H1 (cell line): ENCODE measurements at regions not wholly inside any gene's neighbourhood (a gene's known extent, or its start where the extent isn't known, plus 50 kb on each side); places are given as distances from the start of the nearest gene placed in this dataset.

Source experiments
- CTCF ChIA-PET: fragments of 300-600 bp; sonication (Branson Sonifier 250); formaldehyde crosslinking; loops from one replicate; lab custom pipeline; 2021; ENCODE audit not compliant: partially characterized antibody; lab: Charles Lee
- POLR2A ChIA-PET: fragments of 300-600 bp; sonication (Branson Sonifier 250); formaldehyde crosslinking; loops from one replicate; lab custom pipeline; 2021; ENCODE audit warnings: inconsistent platforms; ENCODE audit not compliant: partially characterized antibody; lab: Charles Lee
- DNase-seq, 2 experiments: peaks; one replicate each; pipeline versions ENCODE4 v3.0.0 to v3.0.0-alpha.2; 2010 to 2022; ENCODE audit warnings: low spot score in 2 of 2, low read depth in 1 of 2, mixed read lengths in 1 of 2
- FAIRE-seq: peaks from 2 replicates; lab custom pipeline; 2011; peaks lifted over from hg19 to GRCh38; lab: Jason Lieb, UNC
- H2AFZ ChIP-seq: 2 replicates; pipeline ENCODE4 v1.8.1; 2012; ENCODE audit warnings: low read length, inconsistent platforms
- H2AK5ac ChIP-seq: 2 replicates; pipeline ENCODE4 v1.6.1; 2013; ENCODE audit warnings: low read depth, low read length
- H2BK120ac ChIP-seq: replicated peaks from 2 replicates; pipeline ENCODE3; 2013; ENCODE audit warnings: low read depth, low read length, inconsistent platforms
- H2BK12ac ChIP-seq: 2 replicates; pipeline ENCODE4 v1.6.1; 2013; ENCODE audit warnings: low read depth, low read length
- H2BK15ac ChIP-seq: 2 replicates; pipeline ENCODE4 v1.6.1; 2013; ENCODE audit warnings: low read length
- H2BK20ac ChIP-seq: 2 replicates; pipeline ENCODE4 v1.6.1; 2013; ENCODE audit warnings: low read length
- H2BK5ac ChIP-seq: 2 replicates; pipeline ENCODE4 v1.6.1; 2013; ENCODE audit warnings: low read depth, low read length
- H3K14ac ChIP-seq: 2 replicates; pipeline ENCODE4 v1.6.1; 2013; ENCODE audit warnings: inconsistent platforms; ENCODE audit not compliant: insufficient read length
- H3K18ac ChIP-seq: 2 replicates; pipeline ENCODE4 v1.6.1; 2013; ENCODE audit warnings: low read length; ENCODE audit errors: extremely low read depth
- H3K23ac ChIP-seq: 2 replicates; pipeline ENCODE4 v1.6.1; 2013; ENCODE audit warnings: inconsistent platforms; ENCODE audit not compliant: insufficient read length
- H3K23me2 ChIP-seq: 2 replicates; pipeline ENCODE4 v1.6.1; 2013; ENCODE audit warnings: low read depth, low read length
- H3K27ac ChIP-seq: 2 replicates; pipeline ENCODE4 v1.6.1; 2011; ENCODE audit warnings: low read depth, low read length, inconsistent platforms
- H3K27me3 ChIP-seq, 4 experiments: replicated peaks in 1 of 4; 1 replicate in 1 of 4; 2 replicates in 3 of 4; pipeline versions ENCODE4 v1.6.1 to v1.8.1; 2011 to 2013; ENCODE audit warnings: low read length in 3 of 4, mild to moderate bottlenecking in 3 of 4, inconsistent platforms in 2 of 4, mixed read lengths in 2 of 4, moderate library complexity in 1 of 4; ENCODE audit not compliant: control insufficient read depth in 3 of 4, insufficient read depth in 3 of 4; ENCODE audit errors: extremely low read depth in 1 of 4
- H3K36me3 ChIP-seq, 4 experiments: 2 replicates each; pipeline versions ENCODE4 v1.6.1 to v1.8.1; 2011 to 2013; ENCODE audit warnings: mild to moderate bottlenecking in 4 of 4, low read length in 3 of 4, moderate library complexity in 2 of 4, control low read depth in 1 of 4, inconsistent platforms in 1 of 4; ENCODE audit not compliant: insufficient read depth in 4 of 4, control insufficient read depth in 2 of 4
- H3K4ac ChIP-seq: replicated peaks from 2 replicates; pipeline ENCODE3; 2013; ENCODE audit warnings: low read length, low read depth, mixed read lengths, inconsistent platforms; ENCODE audit not compliant: insufficient read length
- H3K4me1 ChIP-seq, 4 experiments: replicated peaks in 1 of 4; 1 replicate in 1 of 4; 2 replicates in 3 of 4; pipeline versions ENCODE4 v1.6.1 to v1.8.1; 2011 to 2013; ENCODE audit warnings: low read length in 3 of 4, inconsistent platforms in 2 of 4, mixed read lengths in 1 of 4; ENCODE audit not compliant: insufficient read depth in 4 of 4, control insufficient read depth in 3 of 4
- H3K4me2 ChIP-seq, 2 experiments: 2 replicates each; pipeline versions ENCODE4 v1.6.1 to v1.8.1; 2011 to 2013; ENCODE audit warnings: low read depth in 2 of 2, low read length in 2 of 2, control low read depth in 1 of 2, inconsistent platforms in 1 of 2, mild to moderate bottlenecking in 1 of 2; ENCODE audit not compliant: insufficient read depth in 1 of 2
- H3K4me3 ChIP-seq, 4 experiments: fragments of 200-600, 300-600 bp in 1 of 4; sonication (generic), shearing (Covaris generic), sonication (Bioruptor Twin) in 1 of 4; 2 replicates each; pipeline versions ENCODE4 v1.5.1 to v1.8.1; 2011 to 2016; ENCODE audit warnings: low read length in 4 of 4, low read depth in 3 of 4, control low read depth in 2 of 4, inconsistent platforms in 2 of 4, mild to moderate bottlenecking in 2 of 4, mixed read lengths in 1 of 4, moderate library complexity in 1 of 4; ENCODE audit not compliant: insufficient read depth in 2 of 4; ENCODE audit errors: extremely low read depth in 1 of 4
- H3K56ac ChIP-seq: replicated peaks from 2 replicates; pipeline ENCODE3; 2013; ENCODE audit warnings: low read depth, mild to moderate bottlenecking, mixed read lengths, low read length, inconsistent platforms; ENCODE audit not compliant: insufficient read length
- H3K79me1 ChIP-seq: 2 replicates; pipeline ENCODE4 v1.6.1; 2013; ENCODE audit warnings: low read depth, low read length, control low read depth
- H3K79me2 ChIP-seq, 2 experiments: 2 replicates each; pipeline versions ENCODE4 v1.6.1 to v1.8.1; 2012 to 2013; ENCODE audit warnings: low read length in 2 of 2, mild to moderate bottlenecking in 2 of 2, inconsistent platforms in 1 of 2; ENCODE audit not compliant: insufficient read depth in 2 of 2, control insufficient read depth in 1 of 2
- H3K9ac ChIP-seq, 4 experiments: replicated peaks in 1 of 4; 1 replicate in 1 of 4; 2 replicates in 3 of 4; pipeline versions ENCODE4 v1.6.1 to v1.8.1; 2011 to 2013; ENCODE audit warnings: low read depth in 3 of 4, low read length in 3 of 4, control low read depth in 2 of 4, mild to moderate bottlenecking in 2 of 4, moderate library complexity in 2 of 4, inconsistent platforms in 1 of 4; ENCODE audit errors: extremely low read depth in 1 of 4
- H3K9me3 ChIP-seq, 2 experiments: 2 replicates each; pipeline versions ENCODE4 v1.6.1 to v1.8.1; 2012 to 2013; ENCODE audit warnings: mild to moderate bottlenecking in 2 of 2, moderate library complexity in 2 of 2, control low read depth in 1 of 2, inconsistent platforms in 1 of 2, low read depth in 1 of 2, low read length in 1 of 2, mixed read lengths in 1 of 2; ENCODE audit not compliant: insufficient read depth in 2 of 2
- H4K20me1 ChIP-seq, 2 experiments: replicated peaks in 1 of 2; 2 replicates each; pipeline versions ENCODE3 to v1.8.1; 2011 to 2013; ENCODE audit warnings: inconsistent platforms in 2 of 2, low read length in 2 of 2, mild to moderate bottlenecking in 1 of 2; ENCODE audit not compliant: insufficient read depth in 2 of 2, control insufficient read depth in 1 of 2
- H4K5ac ChIP-seq: 2 replicates; pipeline ENCODE4 v1.6.1; 2013; ENCODE audit warnings: low read length, low read depth, mixed read lengths, inconsistent platforms; ENCODE audit not compliant: insufficient read length
- H4K8ac ChIP-seq: 2 replicates; pipeline ENCODE4 v1.8.0; 2013; ENCODE audit warnings: mild to moderate bottlenecking, moderate library complexity, low read length, inconsistent platforms; ENCODE audit not compliant: insufficient read depth; ENCODE audit errors: extremely low read depth
- H4K91ac ChIP-seq: replicated peaks from 2 replicates; pipeline ENCODE3; 2013; ENCODE audit warnings: low read length, mixed read lengths, inconsistent platforms; ENCODE audit not compliant: insufficient read length
- BRCA1 ChIP-seq: IDR thresholded peaks from 2 replicates; pipeline ENCODE4 v1.6.1; 2012; ENCODE audit warnings: low read depth, low read length, improper control_type of control experiment
- CREB1 ChIP-seq: IDR thresholded peaks from 2 replicates; pipeline ENCODE4 v1.6.1; 2012; ENCODE audit warnings: inconsistent platforms
- EP300 ChIP-seq, 2 experiments: IDR thresholded peaks; 1 replicate in 1 of 2; 2 replicates in 1 of 2; pipeline ENCODE4 v1.6.1; 2011 to 2012; ENCODE audit warnings: low read depth in 2 of 2, low read length in 2 of 2, mild to moderate bottlenecking in 2 of 2, borderline replicate concordance in 1 of 2, inconsistent platforms in 1 of 2, moderate library complexity in 1 of 2
- FOSL1 ChIP-seq: IDR thresholded peaks from 2 replicates; pipeline ENCODE4 v1.6.1; 2011; ENCODE audit warnings: mild to moderate bottlenecking, low read depth, low read length, moderate library complexity; ENCODE audit not compliant: insufficient read depth
- JUN ChIP-seq: IDR thresholded peaks from 2 replicates; pipeline ENCODE4 v1.6.1; 2011; ENCODE audit warnings: low read depth, mild to moderate bottlenecking, improper control_type of control experiment, low read length
- JUND ChIP-seq: IDR thresholded peaks from 2 replicates; pipeline ENCODE4 v1.6.1; 2011; ENCODE audit warnings: mild to moderate bottlenecking, improper control_type of control experiment, low read length
- NRF1 ChIP-seq: IDR thresholded peaks from 2 replicates; pipeline ENCODE4 v1.6.1; 2011; ENCODE audit warnings: mild to moderate bottlenecking, low read depth, low read length, improper control_type of control experiment
- RAD21 ChIP-seq, 2 experiments: IDR thresholded peaks in 1 of 2; conservative IDR thresholded peaks in 1 of 2; 2 replicates each; pipeline ENCODE4 v1.6.1; 2011; ENCODE audit warnings: low read depth in 2 of 2, low read length in 2 of 2, improper control_type of control experiment in 1 of 2, inconsistent platforms in 1 of 2, mild to moderate bottlenecking in 1 of 2, moderate library complexity in 1 of 2
- SIN3A ChIP-seq, 2 experiments: IDR thresholded peaks in 1 of 2; conservative IDR thresholded peaks in 1 of 2; 2 replicates each; pipeline ENCODE4 v1.6.1; 2011 to 2012; ENCODE audit warnings: low read length in 2 of 2, improper control_type of control experiment in 1 of 2, low read depth in 1 of 2, mild to moderate bottlenecking in 1 of 2
- SIRT6 ChIP-seq: IDR thresholded peaks from one replicate; pipeline ENCODE4 v1.7.1; 2012; ENCODE audit warnings: low read length, inconsistent platforms
- SP1 ChIP-seq: IDR thresholded peaks from 2 replicates; pipeline ENCODE4 v1.6.1; 2011; ENCODE audit warnings: low read depth, low read length
- SP2 ChIP-seq: IDR thresholded peaks from 2 replicates; pipeline ENCODE4 v1.6.1; 2012; ENCODE audit warnings: mild to moderate bottlenecking, low read length, inconsistent platforms
- TAF1 ChIP-seq: IDR thresholded peaks from 2 replicates; pipeline ENCODE4 v1.6.1; 2011; ENCODE audit warnings: mild to moderate bottlenecking, low read depth, low read length
- TCF12 ChIP-seq: IDR thresholded peaks from 2 replicates; pipeline ENCODE4 v1.6.1; 2011; ENCODE audit warnings: low read depth, mild to moderate bottlenecking, low read length
- YY1 ChIP-seq: IDR thresholded peaks from 2 replicates; pipeline ENCODE4 v1.6.1; 2011; ENCODE audit warnings: low read depth, mild to moderate bottlenecking, low read length
- TF ChIP-seq, protein P1 (sequence below): IDR thresholded peaks from 2 replicates; pipeline ENCODE4 v1.6.1; 2012; ENCODE audit warnings: low read length, inconsistent platforms

- ChIA-PET CTCF (no interaction called here), POLR2A (no interaction called here)
- no peak overlapping the region for H3K56ac ChIP-seq
- DNase-seq, result no peak
- H4K20me1 ChIP-seq, result no peaks in the 10 kb centered on the region
- no peak overlapping the region for H3K9ac ChIP-seq
- no peak overlapping the region for H3K4me2 ChIP-seq
- no peak overlapping the region for H2AK5ac ChIP-seq
- no peaks in the 10 kb centered on the region; a peak in 1 of 8 replicates for H3K36me3 ChIP-seq
- H4K5ac ChIP-seq, result no peak overlapping the region
- H2BK120ac ChIP-seq, result no peak overlapping the region
- H3K27me3 ChIP-seq, result no peaks in the 10 kb centered on the region
- peaks cover 30 to 36% of the 10 kb centered on the region in 2 experiments for H3K9me3 ChIP-seq
- H3K4me1 ChIP-seq, result no peaks in the 10 kb centered on the region
- H3K14ac ChIP-seq, result no peak overlapping the region
- H4K8ac ChIP-seq, result no peak overlapping the region
- H3K79me2 ChIP-seq, result no peaks in the 10 kb centered on the region
- no peak overlapping the region for H3K4ac ChIP-seq
- H2BK12ac ChIP-seq, result no peak overlapping the region
- H2AFZ ChIP-seq, result no peak overlapping the region
- H3K18ac ChIP-seq, result no peak overlapping the region
- no peak overlapping the region for H4K91ac ChIP-seq
- H3K4me3 ChIP-seq, result no peak overlapping the region
- no peak for FAIRE-seq
- H2BK15ac ChIP-seq, result no peak overlapping the region
- no peak overlapping the region for H2BK20ac ChIP-seq
- H3K23ac ChIP-seq, result no peak overlapping the region
- H3K23me2 ChIP-seq, result no peaks in the 10 kb centered on the region
- no peak overlapping the region for H3K27ac ChIP-seq
- no peaks in the 10 kb centered on the region for H3K79me1 ChIP-seq
- H2BK5ac ChIP-seq, result no peak overlapping the region
- TF ChIP-seq JUN (no peak), CREB1 (no peak), YY1 (no peak), RAD21 (IDR thresholded peaks at IDR 0.05 in 1 of 2, conservative IDR thresholded peaks at IDR 0.05 in 1 of 2; ENCODE audit: low read depth in 2 of 2, low read length in 2 of 2) (no peak), JUND (no peak), SP1 (no peak), BRCA1 (no peak), SIRT6 (no peak), FOSL1 (no peak), TAF1 (no peak), SIN3A (conservative IDR thresholded peaks at IDR 0.05 in 1 of 2, IDR thresholded peaks at IDR 0.05 in 1 of 2; ENCODE audit: low read depth in 1 of 2, low read length in 2 of 2) (no peak), NRF1 (no peak), TCF12 (no peak), SP2 (no peak), EP300 (IDR thresholded peaks at IDR 0.05; ENCODE audit: borderline replicate concordance in 1 of 2, low read depth in 2 of 2, low read length in 2 of 2) (no peak)
- TF ChIP-seq, protein P1, sequence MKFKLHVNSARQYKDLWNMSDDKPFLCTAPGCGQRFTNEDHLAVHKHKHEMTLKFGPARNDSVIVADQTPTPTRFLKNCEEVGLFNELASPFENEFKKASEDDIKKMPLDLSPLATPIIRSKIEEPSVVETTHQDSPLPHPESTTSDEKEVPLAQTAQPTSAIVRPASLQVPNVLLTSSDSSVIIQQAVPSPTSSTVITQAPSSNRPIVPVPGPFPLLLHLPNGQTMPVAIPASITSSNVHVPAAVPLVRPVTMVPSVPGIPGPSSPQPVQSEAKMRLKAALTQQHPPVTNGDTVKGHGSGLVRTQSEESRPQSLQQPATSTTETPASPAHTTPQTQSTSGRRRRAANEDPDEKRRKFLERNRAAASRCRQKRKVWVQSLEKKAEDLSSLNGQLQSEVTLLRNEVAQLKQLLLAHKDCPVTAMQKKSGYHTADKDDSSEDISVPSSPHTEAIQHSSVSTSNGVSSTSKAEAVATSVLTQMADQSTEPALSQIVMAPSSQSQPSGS, result no peak
Measured at GRCh38 chr1:71339238-71339637, 258.4 kb upstream of the ZRANB2 start.
